Heart right ventricle (tissue), 16 donors: ENCODE measurements at regions not wholly inside any gene's neighbourhood (a gene's known extent, or its start where the extent isn't known, plus 50 kb on each side); places are given as distances from the start of the nearest gene placed in this dataset.

Experiments
- ATAC-seq, 8 donors: fragments of 200-7000 bp; cut with Tn5 transposase; one replicate each; pipeline ENCODE4 v1.9.1; 2020; ENCODE audit warnings: mild to moderate bottlenecking in 8 of 8, moderate library complexity in 8 of 8, moderate number of reproducible peaks in 1 of 8
- DNase-seq, 2 donors: peaks; one replicate each; pipeline ENCODE4 v3.0.0-alpha.2; 2020
- H3K27ac ChIP-seq, 10 donors: fragments of 200-600 bp; sonication (generic) in 2 of 10; one replicate each; pipeline versions ENCODE4 v1.5.0 to v1.8.0; 2020 to 2022; ENCODE audit warnings: mild to moderate bottlenecking in 3 of 10
- H3K27me3 ChIP-seq, 7 donors: fragments of 200-600 bp; one replicate each; pipeline ENCODE4 v1.8.0; 2021 to 2022; ENCODE audit warnings: mild to moderate bottlenecking in 2 of 7
- H3K36me3 ChIP-seq, 9 donors: fragments of 200-600 bp; sonication (generic) in 1 of 9; one replicate each; pipeline versions ENCODE4 v1.5.0 to v1.8.0; 2020 to 2022; ENCODE audit warnings: mild to moderate bottlenecking in 2 of 9
- H3K4me1 ChIP-seq, 9 donors: fragments of 200-600 bp; sonication (generic) in 1 of 9; one replicate each; pipeline versions ENCODE4 v1.5.0 to v1.8.0; 2020 to 2022; ENCODE audit warnings: mild to moderate bottlenecking in 4 of 9
- H3K4me3 ChIP-seq, 10 donors: fragments of 200-600 bp; sonication (generic) in 2 of 10; one replicate each; pipeline versions ENCODE4 v1.5.0 to v1.8.0; 2020 to 2022; ENCODE audit warnings: mild to moderate bottlenecking in 7 of 10, moderate library complexity in 2 of 10
- H3K9me3 ChIP-seq, 11 donors: fragments of 200-600 bp in 10 of 11; sonication (generic) in 2 of 11; one replicate each; pipeline versions ENCODE4 v1.5.0 to v1.8.0; 2013 to 2022; ENCODE audit warnings: mild to moderate bottlenecking in 2 of 11, control low read depth in 1 of 11, moderate library complexity in 1 of 11
- WGBS, 2 donors: extraction: QIAGEN DNeasy Blood & Tissue Kit; methylation state at CpG; one replicate each; pipeline ENCODE4 v1.1.7; 2013; ENCODE audit warnings: inconsistent platforms in 1 of 2; 5-methylcytosine and 5-hydroxymethylcytosine counted together
- intact Hi-C, 10 donors: fragments of 100-400 bp; cut with DNase I; formaldehyde crosslinking; loops; one replicate each; pipeline versions ENCODE4 v1.11.1 to v1.14.2; 2022
- TF ChIP-seq, protein P1 (sequence below), 9 donors: fragments of 200-600 bp; sonication (generic) in 2 of 9; IDR thresholded peaks; one replicate each; pipeline versions ENCODE4 v1.5.0 to v1.8.0; 2021 to 2022; ENCODE audit warnings: antibody characterized with exemption in 9 of 9, mild to moderate bottlenecking in 5 of 9, moderate library complexity in 1 of 9
- donor health status: Arrhythmogenic right ventricular cardiomyopathy.
- donor health status: ischemic (EF 13 %, LVEDD 7.1; RV severe dilation, severe dysfunction).
- donor health status: healthy with polysubstance abuse.
- donor health status: DM: no; HTN: yes; CAD: no.
- donor health status: DM: no; HTN: no; CAD: no.
- donor health status: ischemic (EF 25% LVEDD 6.9; RV normal size, moderate dysfunction).
- donor health status: ischemic (EF 25% LVEDD 5.7; RV mildly dilated, moderate dysfunction).
- donor health status: healthy.
- donor health status: DM: yes; HTN: yes; CAD: no.
- donor health status: Ischemic cardiomyopathy.
- donor health status: ischemic (EF 35%, LVEDD 5.7; RV mildly dilated, moderate dysfunction).
- donor health status: nonischemic (EF 11% LVEDD 7.7; RV severe dilation, severe dysfunction).
- donor health status: DM: yes; HTN: yes; CAD: no.
- donor health status: PGD.
- donor health status: ischemic (EF 29% LVEDD 5.4; RV normal size, mild dysfunction).
- donor health status: nonischemic (EF 23%, LVEDD 6.1; RV moderate dilation, normal function).

DNA sequence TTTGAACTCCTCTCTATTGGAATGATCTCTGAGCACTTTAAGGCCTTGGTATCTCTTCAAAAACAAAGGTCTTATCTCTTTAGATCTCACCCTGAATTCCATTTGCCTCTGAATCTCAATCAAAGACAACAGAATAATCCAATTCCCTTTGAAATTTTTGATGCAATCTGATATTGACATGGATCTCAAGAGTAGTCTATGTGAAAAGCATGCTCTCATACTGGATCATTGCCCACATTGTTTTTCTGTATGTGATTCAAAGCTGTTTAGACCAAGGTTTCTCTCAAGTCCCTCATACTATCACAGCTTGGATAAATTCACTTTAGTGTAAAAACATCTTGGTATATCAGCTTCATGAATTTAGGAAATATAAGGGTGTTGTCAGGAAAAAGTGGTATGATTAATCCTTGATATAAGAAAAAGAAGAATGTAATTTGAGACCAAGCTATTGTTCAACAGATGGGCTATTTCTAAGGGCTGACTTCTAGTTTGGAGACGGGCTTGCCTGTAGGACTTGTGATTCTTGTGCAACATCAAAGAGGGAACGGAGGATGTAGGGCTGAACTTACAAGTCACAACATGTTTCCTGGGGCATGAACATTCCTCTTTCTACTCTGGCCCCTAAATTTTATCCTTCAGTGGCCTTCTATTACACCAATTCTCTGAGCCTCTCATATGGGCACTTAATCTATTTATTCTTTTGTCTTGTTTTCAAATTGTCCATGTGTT is 77.9 kb upstream of the CITED2 start:
- TF ChIP-seq, protein P1, sequence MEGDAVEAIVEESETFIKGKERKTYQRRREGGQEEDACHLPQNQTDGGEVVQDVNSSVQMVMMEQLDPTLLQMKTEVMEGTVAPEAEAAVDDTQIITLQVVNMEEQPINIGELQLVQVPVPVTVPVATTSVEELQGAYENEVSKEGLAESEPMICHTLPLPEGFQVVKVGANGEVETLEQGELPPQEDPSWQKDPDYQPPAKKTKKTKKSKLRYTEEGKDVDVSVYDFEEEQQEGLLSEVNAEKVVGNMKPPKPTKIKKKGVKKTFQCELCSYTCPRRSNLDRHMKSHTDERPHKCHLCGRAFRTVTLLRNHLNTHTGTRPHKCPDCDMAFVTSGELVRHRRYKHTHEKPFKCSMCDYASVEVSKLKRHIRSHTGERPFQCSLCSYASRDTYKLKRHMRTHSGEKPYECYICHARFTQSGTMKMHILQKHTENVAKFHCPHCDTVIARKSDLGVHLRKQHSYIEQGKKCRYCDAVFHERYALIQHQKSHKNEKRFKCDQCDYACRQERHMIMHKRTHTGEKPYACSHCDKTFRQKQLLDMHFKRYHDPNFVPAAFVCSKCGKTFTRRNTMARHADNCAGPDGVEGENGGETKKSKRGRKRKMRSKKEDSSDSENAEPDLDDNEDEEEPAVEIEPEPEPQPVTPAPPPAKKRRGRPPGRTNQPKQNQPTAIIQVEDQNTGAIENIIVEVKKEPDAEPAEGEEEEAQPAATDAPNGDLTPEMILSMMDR (IDR thresholded peaks at IDR 0.05) = no peak
- intact Hi-C loops = no loop called here
- DNase-seq (no peak), ATAC-seq (no peak)
- Histone ChIP-seq H3K36me3 (no peaks in the 10 kb centered on the region), H3K4me3 (no peak overlapping the region), H3K4me1 (peaks cover 0 to 15% (median 0%) of the 10 kb centered on the region in 9 donors), H3K27ac (no peak overlapping the region), H3K27me3 (no peaks in the 10 kb centered on the region), H3K9me3 (no peaks in the 10 kb centered on the region)
- 83 to 89% methylated on average over 2 of the region's 2 CpGs for WGBS, 2 donors

DNA sequence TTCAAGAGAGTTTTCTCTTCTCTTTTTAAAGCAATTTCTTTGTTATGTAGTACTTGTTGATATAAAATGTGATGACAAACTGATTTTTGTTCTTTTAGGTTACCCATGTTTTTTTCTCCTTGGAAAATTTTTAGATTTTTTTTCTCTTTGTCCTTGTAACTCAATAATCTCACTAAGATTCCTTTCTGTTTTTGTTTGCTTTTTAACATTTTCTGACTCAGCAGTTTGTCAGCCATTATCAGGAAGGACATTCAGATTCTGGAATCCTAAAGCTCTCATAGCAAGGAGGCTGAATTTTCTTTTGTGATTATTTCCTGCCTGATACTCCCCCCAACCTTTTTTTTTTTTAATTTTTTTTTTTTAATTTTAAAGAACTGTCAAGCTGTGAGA is 75.2 kb upstream of the CITED2 start:
- no peaks in the 10 kb centered on the region for H3K36me3 ChIP-seq
- intact Hi-C loops = no loop called here
- H3K27ac ChIP-seq = peak overlapping the region in 1 of 10 donors; percentile 45
- TF ChIP-seq, protein P1 (IDR thresholded peaks at IDR 0.05) = no peak
- DNase-seq (no peak), ATAC-seq (no peak)
- H3K9me3 ChIP-seq = no peaks in the 10 kb centered on the region
- no peak overlapping the region for H3K4me3 ChIP-seq
- no peaks in the 10 kb centered on the region for H3K27me3 ChIP-seq
- H3K4me1 ChIP-seq = peaks cover 0 to 21% (median 0%) of the 10 kb centered on the region in 9 donors

DNA sequence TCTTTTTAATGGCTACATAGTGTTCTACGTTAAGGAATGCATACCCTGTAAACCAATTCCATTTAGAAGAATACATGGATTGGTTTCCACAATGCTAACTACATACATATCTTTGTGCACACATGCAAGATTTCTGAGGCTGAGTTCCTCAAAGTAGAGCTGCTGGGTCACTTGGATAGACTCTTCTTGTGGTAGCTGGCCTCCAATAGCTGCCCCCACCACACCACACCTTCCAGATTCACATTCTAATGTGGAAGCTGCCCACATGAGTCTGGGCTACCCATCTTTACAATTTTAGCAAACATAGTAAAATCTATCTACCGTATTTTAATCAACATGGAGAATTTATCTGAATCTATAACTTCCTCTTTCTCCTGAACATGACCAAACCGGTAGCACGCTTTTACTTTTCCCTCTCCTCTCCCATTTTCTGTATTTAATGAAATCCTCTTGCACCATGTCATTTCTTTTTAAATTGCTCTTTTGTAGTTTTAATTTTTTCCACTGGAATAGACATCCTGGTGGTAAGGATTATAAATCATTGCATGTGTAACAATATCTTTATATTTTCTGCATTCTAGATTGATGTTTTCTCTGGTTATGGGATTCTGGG is 74.7 kb upstream of the CITED2 start:
- no peaks in the 10 kb centered on the region for H3K9me3 ChIP-seq
- peaks cover 0 to 21% (median 0%) of the 10 kb centered on the region in 9 donors for H3K4me1 ChIP-seq
- no peaks in the 10 kb centered on the region for H3K36me3 ChIP-seq
- DNase-seq = no peak
- 90 to 91% methylated on average over 4 of the region's 4 CpGs for WGBS, 2 donors
- TF ChIP-seq, protein P1 (IDR thresholded peaks at IDR 0.05) = no peak
- H3K4me3 ChIP-seq = no peak overlapping the region
- H3K27ac ChIP-seq = peak overlapping the region in 1 of 10 donors; percentile 45
- ATAC-seq = no peak
- H3K27me3 ChIP-seq = no peaks in the 10 kb centered on the region
- intact Hi-C loops = no loop called here

DNA sequence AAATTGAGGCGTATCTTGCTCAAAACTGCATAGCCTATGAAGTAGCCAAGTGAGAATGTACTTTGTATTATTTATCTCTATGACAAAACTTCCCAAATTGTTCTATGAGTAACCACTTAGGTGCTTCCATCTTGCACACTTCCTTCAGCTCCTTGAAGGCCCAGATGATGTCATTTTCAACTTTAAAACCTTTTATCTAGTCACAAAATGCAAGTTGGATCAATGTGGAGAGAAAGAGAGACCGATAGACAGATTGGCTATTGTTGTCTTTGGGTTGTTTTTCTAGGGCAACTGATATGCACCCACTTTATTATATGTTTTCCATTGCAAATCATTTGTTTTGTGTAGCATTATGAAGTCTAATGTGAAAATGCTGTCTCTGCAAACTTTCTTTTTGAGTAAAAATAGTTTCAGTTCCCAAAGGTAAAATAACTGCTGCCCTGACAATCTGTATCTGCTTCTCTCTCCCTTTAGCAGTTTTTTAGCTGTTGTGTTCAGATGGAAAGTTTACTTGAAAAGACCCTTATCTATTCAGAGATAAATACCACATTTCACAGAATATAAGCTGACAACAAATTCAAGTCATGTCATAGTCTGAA is 73.7 kb upstream of the CITED2 start:
- H3K4me1 ChIP-seq = peaks cover 0 to 21% (median 0%) of the 10 kb centered on the region in 9 donors
- WGBS, 2 donors = 72 to 76% methylated on average over 2 of the region's 2 CpGs
- no peak overlapping the region for H3K4me3 ChIP-seq
- intact Hi-C loops = no loop called here
- ATAC-seq (no peak), DNase-seq (no peak)
- no peaks in the 10 kb centered on the region for H3K27me3 ChIP-seq
- H3K27ac ChIP-seq = no peak overlapping the region
- H3K9me3 ChIP-seq = no peaks in the 10 kb centered on the region
- H3K36me3 ChIP-seq = no peaks in the 10 kb centered on the region
- TF ChIP-seq, protein P1 (IDR thresholded peaks at IDR 0.05) = no peak
